Cardiac fibroblast (primary cell): ENCODE measurements at regions not wholly inside any gene's neighbourhood (a gene's known extent, or its start where the extent isn't known, plus 50 kb on each side); places are given as distances from the start of the nearest gene placed in this dataset.

Experiments
- DNase-seq, 2 donors: peaks; one replicate each; pipeline versions ENCODE4 v3.0.0 to v3.0.0-alpha.2; 2010; ENCODE audit warnings: low read depth in 2 of 2
- H3K4me3 ChIP-seq, 2 donors: replicated peaks in 1 of 2; 1 replicate in 1 of 2; 2 replicates in 1 of 2; pipeline ENCODE4 v1.5.1; 2011; ENCODE audit warnings: low read depth in 2 of 2, low read length in 2 of 2, mild to moderate bottlenecking in 2 of 2, moderate library complexity in 1 of 2
- CTCF ChIP-seq: IDR thresholded peaks from one replicate; pipeline ENCODE4 v1.5.1; 2011; ENCODE audit warnings: low read depth, mild to moderate bottlenecking, low read length, inconsistent platforms

GRCh38 chr1:88275259-88275862, 408.7 kb upstream of the PKN2 start:
- no peak for DNase-seq
- no peak overlapping the region for H3K4me3 ChIP-seq
- no peak for TF ChIP-seq CTCF

- TF ChIP-seq CTCF: no peak
- H3K4me3 ChIP-seq: no peak overlapping the region
- peak in 1 of 2 donors; percentile 49 for DNase-seq
Measured at GRCh38 chr1:88276163-88276562, 407.9 kb upstream of the PKN2 start.

- no peak overlapping the region for H3K4me3 ChIP-seq
- peak in 1 of 2 donors; percentile 18 for DNase-seq
- no peak for TF ChIP-seq CTCF
Measured at GRCh38 chr1:88284066-88284465, 400.0 kb upstream of the PKN2 start.

- TF ChIP-seq CTCF: no peak
- no peak overlapping the region for H3K4me3 ChIP-seq
- DNase-seq: no peak
Measured at GRCh38 chr1:88284666-88285366, 399.3 kb upstream of the PKN2 start.

- no peak for DNase-seq
- H3K4me3 ChIP-seq: no peak overlapping the region
- no peak for TF ChIP-seq CTCF
Measured at GRCh38 chr1:88286716-88287115, 397.4 kb upstream of the PKN2 start.

GRCh38 chr1:88288571-88288970, 395.5 kb upstream of the PKN2 start:
- no peak overlapping the region for H3K4me3 ChIP-seq
- TF ChIP-seq CTCF: no peak
- no peak for DNase-seq
